Inflammatory macrophage treated with lipopolysaccharide for 4 hours (primary cell): ENCODE measurements at regions not wholly inside any gene's neighbourhood (a gene's known extent, or its start where the extent isn't known, plus 50 kb on each side); places are given as distances from the start of the nearest gene placed in this dataset.

Experiments
- DNase-seq: peaks from one replicate; pipeline ENCODE4 v3.0.0-alpha.2; 2020

GRCh38 chr5:14090755-14091154 lies 52.4 kb upstream of the TRIO start:
- no peak for DNase-seq

GRCh38 chr5:14090290-14090689 lies 52.9 kb upstream of the TRIO start:
- no peak for DNase-seq

DNA sequence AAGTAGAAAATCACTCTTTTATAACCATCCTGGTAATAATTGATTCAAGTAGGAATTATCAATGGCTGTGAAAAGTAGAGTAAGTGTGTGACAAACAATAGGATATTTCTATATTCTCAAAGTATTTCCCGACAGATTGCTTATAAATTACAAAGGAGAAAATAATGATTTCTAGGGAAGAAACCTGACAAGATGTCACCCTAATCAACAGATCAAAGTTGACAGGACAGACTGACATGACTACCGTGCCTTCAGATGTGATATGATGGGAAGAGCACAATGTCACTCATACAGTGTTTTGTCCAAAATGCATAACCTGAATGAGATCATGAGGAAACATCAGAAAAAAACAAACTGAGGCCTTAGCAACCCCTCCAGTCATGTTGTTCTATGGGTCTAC lies 53.9 kb upstream of the TRIO start:
- no peak for DNase-seq

DNA sequence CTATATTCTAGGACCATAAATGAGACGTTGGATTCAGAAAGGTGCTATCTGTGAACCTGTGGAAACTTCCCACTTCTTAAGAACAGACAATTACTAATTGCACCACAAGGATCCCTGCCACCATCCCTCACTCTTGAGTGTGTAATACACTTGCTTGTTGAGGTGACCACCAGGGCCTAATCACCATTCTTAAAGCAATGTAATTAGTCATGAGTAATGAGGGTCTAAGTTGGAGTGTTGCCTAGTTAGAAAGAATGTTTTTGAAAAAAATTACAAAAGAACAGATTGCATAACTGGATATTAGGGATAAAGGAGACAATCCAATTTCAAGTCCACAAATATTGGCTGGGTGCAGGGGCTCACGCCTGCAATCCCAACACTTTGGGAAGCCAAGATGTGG lies 56.9 kb upstream of the TRIO start:
- DNase-seq, result no peak

DNA sequence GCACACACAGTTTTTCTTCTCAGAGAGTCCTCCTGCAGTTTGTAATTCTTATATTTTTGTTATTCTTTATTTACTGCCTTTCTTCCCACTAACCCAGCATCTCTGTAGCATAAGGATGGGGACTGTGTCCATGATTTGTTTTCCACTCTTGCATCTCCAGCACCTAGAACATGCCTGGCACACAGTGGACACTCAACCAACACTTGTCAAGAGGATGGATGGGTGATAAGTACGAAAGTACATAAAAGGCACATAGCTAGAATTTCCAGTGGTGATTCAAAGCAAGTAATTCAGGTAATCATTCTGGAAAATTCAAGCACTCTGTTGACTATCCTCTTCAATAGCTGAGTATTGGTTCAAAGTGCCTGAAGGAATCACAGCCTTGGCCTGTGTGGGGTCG lies 60.2 kb upstream of the TRIO start:
- no peak for DNase-seq

DNA sequence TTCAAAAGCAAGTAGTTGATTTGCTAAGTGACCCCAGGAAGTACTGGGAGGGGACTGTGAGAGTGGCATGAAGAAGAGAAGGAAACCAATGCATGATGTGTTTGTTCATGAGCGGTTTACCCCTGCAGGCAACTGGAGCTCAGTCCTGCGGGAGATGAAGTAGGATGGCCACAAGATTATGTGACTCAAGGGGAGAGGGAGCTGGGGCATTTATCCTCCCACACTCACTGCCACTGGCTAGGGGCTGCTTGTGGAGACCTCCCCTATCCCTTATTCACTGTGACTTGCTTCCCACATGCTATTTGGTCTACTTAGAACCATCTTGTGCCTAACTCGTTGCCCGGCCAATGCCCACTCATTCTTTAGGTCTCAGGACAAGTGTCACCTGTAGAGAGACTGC lies 60.6 kb upstream of the TRIO start:
- DNase-seq, result no peak

DNA sequence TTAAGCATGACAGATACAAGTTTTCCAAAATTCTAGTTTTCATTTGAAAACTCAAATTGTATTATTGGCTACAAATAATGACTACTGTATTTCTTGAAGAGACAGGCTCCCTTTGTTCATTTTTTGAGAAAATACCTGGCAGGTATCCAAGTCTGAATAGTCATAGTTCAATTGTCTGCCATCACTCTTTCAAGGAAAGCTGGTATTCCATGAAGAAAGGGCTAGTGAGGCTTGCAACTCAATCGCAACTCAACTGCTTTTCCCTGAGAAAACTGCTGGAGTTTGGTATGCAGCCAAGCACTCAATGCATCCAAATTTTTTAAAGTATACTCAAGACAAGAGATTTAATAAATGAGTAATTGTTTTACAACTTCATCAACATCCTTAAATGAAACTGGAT lies 61.4 kb upstream of the TRIO start:
- no peak for DNase-seq

- DNase-seq, result no peak
These were observed 64.4 kb upstream of the TRIO start for GRCh38 chr5:14078716-14079115.

- DNase-seq, result no peak
These were observed 65.6 kb upstream of the TRIO start for GRCh38 chr5:14077501-14077900.

GRCh38 chr5:14076561-14076960 lies 66.6 kb upstream of the TRIO start:
- no peak for DNase-seq

- DNase-seq, result no peak
These were observed 67.2 kb upstream of the TRIO start for GRCh38 chr5:14075937-14076336.

- no peak for DNase-seq
These were observed 71.7 kb upstream of the TRIO start for GRCh38 chr5:14071433-14071832.

- no peak for DNase-seq
These were observed 74.1 kb upstream of the TRIO start for GRCh38 chr5:14069021-14069420.

- no peak for DNase-seq
These were observed 75.0 kb upstream of the TRIO start for GRCh38 chr5:14068136-14068535.

GRCh38 chr5:14066326-14066725 lies 76.8 kb upstream of the TRIO start:
- no peak for DNase-seq

DNA sequence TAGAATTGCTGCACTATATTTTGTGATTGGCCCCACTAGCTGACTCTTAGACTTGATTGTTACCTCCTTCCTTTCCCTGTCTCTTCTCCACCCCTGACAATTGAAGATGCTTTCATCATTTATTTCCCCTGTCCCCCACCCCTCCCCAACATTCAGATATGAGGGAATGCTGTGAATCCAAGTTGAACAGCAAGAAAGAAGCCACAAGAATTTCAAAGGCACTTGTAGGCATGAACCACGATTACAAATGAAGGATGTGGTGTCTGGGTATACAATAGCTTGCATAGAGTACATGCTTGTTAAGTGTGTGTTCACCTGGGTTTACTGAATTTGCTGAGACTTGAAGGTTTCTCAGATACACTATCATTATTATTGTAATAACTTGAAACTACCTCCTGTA lies 78.3 kb upstream of the TRIO start:
- DNase-seq, result no peak

- DNase-seq, result no peak
These were observed 79.5 kb upstream of the TRIO start for GRCh38 chr5:14063691-14064090.

DNA sequence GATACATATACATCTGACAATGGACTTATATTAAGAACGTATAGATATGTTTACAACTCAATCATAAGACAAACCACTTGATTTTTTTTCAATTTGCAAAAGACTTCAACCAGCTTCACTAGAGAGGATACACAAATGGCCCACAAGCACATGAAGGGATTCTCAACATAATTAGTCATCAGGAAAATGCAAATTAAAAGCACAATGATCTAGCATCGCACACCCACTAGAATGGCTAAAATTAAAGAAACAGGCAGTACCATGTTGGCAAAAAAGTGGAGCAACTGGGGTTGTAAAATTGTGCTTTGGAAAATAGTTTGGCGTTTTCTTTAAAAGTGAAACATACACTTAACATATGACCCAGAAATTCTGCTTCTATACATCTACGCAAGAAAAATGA lies 80.0 kb upstream of the TRIO start:
- no peak for DNase-seq

- DNase-seq, result no peak
These were observed 81.0 kb upstream of the TRIO start for GRCh38 chr5:14062178-14062577.

- DNase-seq, result no peak
These were observed 82.0 kb upstream of the TRIO start for GRCh38 chr5:14061106-14061505.

DNA sequence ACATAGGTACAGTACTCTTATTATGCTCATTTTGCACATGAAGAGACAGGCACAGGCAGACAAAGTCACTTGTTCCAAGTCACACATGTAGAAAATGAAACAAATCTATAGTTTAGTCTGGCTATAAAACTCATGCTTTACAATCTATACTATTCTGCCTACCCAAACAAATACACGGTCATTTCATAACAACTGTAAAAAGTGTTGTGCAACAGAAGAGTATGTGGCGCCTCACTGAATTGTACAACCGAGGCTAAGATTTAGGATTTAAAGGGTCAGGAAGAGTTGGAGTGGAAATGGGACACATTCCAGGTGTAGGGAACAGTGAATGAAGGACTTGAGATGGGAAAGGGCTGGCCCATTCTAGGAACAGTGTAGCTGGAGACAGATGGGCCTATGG lies 82.9 kb upstream of the TRIO start:
- DNase-seq, result no peak

- DNase-seq, result no peak
These were observed 83.3 kb upstream of the TRIO start for GRCh38 chr5:14059810-14060209.

DNA sequence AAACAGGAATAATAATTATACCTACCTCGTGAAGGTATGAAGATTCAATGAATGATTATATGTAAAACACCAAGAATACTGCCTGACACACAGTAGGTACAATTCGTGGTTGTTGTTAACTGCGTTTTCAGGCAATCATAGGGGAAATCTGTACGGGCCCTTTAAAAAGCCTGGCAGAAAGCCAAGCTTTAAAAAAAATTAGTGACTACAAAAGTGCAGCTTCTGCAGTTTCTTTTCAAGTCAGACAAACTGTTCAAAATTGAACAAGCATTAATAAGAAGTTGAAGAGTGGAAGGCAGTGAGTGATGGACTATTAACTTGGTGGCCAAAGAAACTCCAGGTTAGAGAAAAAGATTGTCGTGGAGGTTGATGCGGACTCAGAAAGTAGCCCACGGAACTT lies 85.9 kb upstream of the TRIO start:
- DNase-seq, result no peak

- DNase-seq, result no peak
These were observed 87.1 kb upstream of the TRIO start for GRCh38 chr5:14056039-14056438.

GRCh38 chr5:14054965-14055963 lies 87.9 kb upstream of the TRIO start:
- no peak for DNase-seq
